Liver (tissue), 3 donors: ENCODE measurements at regions not wholly inside any gene's neighbourhood (a gene's known extent, or its start where the extent isn't known, plus 50 kb on each side); places are given as distances from the start of the nearest gene placed in this dataset.

ENCODE experiments used
- CTCF ChIP-seq: fragments of 150-350 bp; IDR thresholded peaks from 2 replicates; pipeline ENCODE4 v1.5.1; 2017; ENCODE audit warnings: improper control_type of control experiment, low read depth, low read length; ENCODE audit not compliant: missing input control
- EGR1 ChIP-seq, 2 donors: IDR thresholded peaks; 2 replicates each; pipeline ENCODE4 v1.6.1; 2016 to 2018; ENCODE audit warnings: antibody characterized with exemption in 2 of 2, low read depth in 2 of 2
- HNF4G ChIP-seq: IDR thresholded peaks from 2 replicates; pipeline ENCODE4 v1.6.1; 2016; ENCODE audit warnings: antibody characterized with exemption
- REST ChIP-seq: IDR thresholded peaks from 2 replicates; pipeline ENCODE4 v1.6.1; 2016; ENCODE audit warnings: antibody characterized with exemption, mild to moderate bottlenecking
- SP1 ChIP-seq: IDR thresholded peaks from 2 replicates; pipeline ENCODE4 v1.6.1; 2018; ENCODE audit warnings: antibody characterized with exemption, mild to moderate bottlenecking
- TAF1 ChIP-seq: conservative IDR thresholded peaks from 2 replicates; pipeline ENCODE4 v1.6.1; 2016; ENCODE audit warnings: antibody characterized with exemption, mild to moderate bottlenecking
- donor health status: healthy.
- donor health status: healthy.

- TF ChIP-seq CTCF (no peak), SP1 (no peak), REST (no peak), HNF4G (no peak), EGR1 (IDR thresholded peaks at IDR 0.05; ENCODE audit: low read depth in 2 of 2) (no peak), TAF1 (no peak)
Measured at GRCh38 chrX:42415636-42416035, 362.3 kb downstream of the PPP1R2C start.
